GM19452 (cell line): ENCODE measurements at regions not wholly inside any gene's neighbourhood (a gene's known extent, or its start where the extent isn't known, plus 50 kb on each side); places are given as distances from the start of the nearest gene placed in this dataset.

Source experiments
- ATAC-seq: cut with Tn5 transposase; IDR thresholded peaks from one replicate; pipeline ENCODE4 v1.9.1; 2021; ENCODE audit not compliant: unreplicated experiment

DNA sequence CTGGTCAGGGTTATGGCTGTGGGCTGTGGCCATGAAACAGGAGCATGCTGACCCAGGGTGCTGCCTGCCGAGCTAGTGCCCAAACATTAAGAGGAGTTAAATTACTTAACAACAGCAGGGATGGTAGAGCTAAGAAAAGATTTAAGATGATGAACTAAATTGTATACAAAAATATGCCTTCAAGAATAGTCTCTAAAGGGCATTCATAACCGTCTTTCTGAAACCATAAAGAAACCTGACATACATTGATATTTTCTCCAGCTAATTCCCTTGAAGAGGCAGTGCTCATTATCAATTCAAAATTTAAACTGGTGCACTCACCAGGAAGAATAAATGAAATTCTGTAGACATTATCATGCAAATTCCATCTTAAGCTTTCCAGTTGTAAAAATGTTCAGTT, 265.8 kb upstream of the TAC1 start:
- no peak for ATAC-seq

DNA sequence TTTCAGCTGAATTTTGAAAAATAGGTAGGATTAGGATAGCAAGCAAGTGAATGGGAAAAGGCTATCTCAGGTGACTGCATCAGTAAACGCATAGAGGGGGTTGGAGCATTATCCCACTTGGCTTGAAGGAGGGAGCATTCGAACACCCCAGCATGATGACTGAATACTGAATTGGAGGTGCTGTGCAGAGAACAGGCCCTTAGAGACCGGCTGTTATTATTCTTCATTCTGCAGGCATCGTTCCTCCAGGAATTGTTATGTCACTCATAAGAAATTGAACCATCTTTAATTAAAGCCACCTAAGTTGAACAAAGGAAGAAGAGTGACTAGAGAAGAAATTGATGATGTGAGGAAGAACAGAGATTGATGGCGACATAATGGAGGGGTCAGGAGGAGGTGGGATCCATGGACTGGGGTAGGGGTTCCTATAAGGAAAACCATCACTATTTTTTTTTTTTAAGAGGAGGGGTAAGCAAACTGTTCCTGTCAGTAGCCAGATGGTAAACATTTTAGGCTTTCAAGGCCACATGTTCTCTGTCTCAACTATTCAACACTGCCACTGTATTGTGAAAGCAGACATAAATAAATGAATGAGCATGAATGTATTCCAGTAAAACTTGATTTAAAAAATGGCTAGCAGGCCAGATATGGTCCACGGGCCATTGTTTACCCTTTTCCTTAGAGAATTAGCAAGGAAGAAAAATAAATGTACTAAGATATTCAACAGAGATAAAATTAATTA, 264.7 kb upstream of the TAC1 start:
- ATAC-seq: no peak

GRCh38 chr7:97468493-97468892, 263.4 kb upstream of the TAC1 start:
- ATAC-seq: no peak

DNA sequence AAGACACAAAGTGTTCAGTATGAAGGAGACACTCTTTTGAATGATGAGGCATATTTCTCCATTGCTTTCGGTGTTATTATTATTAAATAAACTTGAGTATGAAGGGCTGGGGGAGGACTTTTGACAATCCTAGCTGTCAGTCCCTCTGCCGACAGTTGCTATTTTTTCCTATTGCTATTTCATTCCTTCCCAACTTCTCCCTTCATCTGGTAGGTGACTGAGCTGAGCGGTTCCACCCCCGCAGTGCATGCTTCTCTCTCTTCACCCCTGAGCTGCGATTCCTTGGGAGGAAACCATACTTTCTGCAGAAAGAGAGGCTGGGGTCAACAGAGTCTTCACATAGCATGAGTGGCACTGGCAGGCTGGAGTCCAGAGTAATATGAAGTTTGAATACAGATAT, 261.2 kb upstream of the TAC1 start:
- ATAC-seq: no peak

- no peak for ATAC-seq
These were observed 260.4 kb upstream of the TAC1 start for GRCh38 chr7:97471491-97471890.

- ATAC-seq: no peak
These were observed 252.1 kb upstream of the TAC1 start for GRCh38 chr7:97479740-97480290.

- ATAC-seq: no peak
These were observed 251.0 kb upstream of the TAC1 start for GRCh38 chr7:97480772-97481390.

DNA sequence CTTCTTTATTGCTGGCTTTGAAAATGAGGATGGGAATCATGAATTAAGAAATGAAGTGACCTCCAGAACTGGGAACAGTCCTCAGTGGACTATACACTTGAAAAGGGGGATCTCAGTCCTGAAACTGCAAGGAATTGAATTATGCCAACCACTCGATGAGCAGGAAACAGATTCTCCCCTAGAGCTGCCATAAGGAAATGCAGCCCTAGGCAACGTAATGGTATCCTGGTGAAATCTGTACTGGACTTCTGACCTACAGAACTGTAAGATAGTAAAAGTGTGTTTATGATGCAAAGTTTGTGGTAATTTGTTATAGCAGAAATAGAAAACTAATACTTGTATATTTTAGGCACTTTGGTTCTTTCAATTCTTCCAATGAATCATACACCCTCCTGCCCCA, 236.4 kb upstream of the TAC1 start:
- no peak for ATAC-seq

DNA sequence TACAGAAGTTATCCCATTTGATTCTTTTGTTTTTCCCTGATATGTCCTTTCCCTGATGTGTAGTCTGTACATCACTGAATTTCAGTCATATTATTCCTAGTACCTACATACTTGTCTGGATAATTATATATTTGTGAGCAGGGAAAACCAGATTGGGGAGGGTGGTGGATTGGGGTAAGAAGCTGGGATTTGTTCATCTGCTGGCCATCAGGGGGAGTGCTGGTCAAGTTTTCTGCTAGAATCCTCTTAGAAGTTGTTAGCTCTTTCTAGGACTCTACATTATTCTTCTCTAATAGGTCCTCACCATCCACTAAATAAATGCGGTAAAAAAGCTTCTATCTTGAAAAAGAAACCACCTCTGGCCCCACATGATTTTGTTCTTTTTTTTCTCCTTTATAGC, 232.7 kb upstream of the TAC1 start:
- ATAC-seq: no peak

- no peak for ATAC-seq
These were observed 228.4 kb upstream of the TAC1 start for GRCh38 chr7:97503367-97504094.

- no peak for ATAC-seq
These were observed 225.2 kb upstream of the TAC1 start for GRCh38 chr7:97506728-97507127.

DNA sequence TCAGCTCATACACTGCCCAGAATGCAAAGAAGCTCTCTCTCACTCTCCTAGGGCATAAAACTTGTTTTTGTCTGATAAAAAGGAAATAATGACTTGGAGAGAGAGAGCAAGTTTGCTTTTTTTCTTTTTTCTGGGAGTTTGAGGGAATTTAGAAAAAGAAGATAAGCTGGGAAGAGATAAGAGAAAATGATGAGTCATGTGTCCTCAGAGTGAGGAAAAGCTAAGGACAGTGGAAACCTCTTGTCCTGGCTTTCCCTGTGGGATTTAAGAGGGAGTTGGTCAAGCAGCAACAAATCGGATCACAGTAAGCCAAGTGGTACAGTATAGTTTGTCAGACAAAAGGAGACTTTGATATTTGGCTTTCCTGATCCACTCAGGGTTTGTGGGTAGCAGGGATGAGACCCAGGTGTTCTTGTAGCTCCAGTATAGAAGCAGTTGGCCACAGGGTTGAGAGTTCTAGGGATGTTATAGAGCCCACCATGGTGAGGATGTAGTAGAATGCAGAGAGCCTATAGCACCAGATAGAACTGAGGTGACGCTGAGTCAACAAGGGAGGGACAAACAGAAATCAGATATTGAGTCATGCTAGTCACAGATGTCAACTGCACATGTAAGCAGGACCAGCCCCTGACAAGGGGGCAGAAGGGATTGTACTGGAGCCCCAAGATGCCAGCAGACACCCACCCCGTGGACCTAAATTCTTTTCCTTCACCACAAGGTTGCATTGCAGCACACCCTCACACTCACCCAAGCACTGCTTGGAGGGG, 219.3 kb upstream of the TAC1 start:
- no peak for ATAC-seq

- ATAC-seq: no peak
These were observed 218.6 kb upstream of the TAC1 start for GRCh38 chr7:97513326-97513725.

DNA sequence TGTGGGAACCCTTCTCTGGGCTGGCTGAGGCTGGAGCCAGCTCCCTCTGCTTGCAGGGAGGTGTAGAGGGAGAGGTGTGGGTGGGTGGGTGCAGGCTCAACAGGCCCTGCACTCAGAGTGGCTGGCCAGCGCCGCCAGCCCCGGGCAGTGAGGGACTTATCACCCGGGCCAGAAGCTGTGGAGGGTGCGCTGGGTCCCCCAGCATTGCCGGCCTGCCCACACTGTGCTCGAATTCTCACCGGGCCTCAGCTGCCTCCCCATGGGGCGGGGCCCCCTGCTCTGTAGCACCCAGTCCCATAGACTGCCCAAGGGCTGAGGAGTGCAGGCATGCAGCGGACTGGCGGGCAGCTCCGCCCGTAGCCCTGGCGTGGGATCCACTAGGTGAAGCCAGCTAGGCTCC, 190.7 kb upstream of the TAC1 start:
- no peak for ATAC-seq

DNA sequence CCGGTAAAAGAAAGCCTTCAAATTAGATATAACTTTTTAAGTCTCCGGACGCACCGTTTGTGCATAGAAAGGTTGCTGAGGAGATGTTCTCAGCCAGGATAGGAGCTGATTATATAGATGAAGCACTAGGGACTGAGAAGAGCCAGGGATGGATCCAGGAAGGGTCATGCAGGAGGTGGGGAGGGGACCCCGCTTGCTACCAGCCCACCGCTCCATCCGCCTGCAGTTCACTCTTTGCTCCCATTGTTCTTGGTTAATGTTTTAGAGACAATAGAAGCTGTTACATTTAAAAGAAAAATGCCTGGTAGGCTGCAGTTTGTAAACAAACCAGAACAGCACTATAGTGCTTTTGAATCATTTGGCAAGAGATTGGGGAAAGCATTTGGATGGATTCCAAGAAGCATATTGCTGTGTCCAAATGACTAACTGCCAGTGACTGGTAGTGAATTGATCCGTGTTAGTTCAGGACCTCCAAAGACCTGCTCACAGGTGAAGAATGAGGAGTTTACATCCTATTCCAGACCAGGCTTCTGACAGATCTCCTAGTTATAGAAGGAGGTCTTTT, 175.9 kb upstream of the TAC1 start:
- ATAC-seq: no peak

- ATAC-seq: no peak
These were observed 166.2 kb upstream of the TAC1 start for GRCh38 chr7:97565665-97566064.

DNA sequence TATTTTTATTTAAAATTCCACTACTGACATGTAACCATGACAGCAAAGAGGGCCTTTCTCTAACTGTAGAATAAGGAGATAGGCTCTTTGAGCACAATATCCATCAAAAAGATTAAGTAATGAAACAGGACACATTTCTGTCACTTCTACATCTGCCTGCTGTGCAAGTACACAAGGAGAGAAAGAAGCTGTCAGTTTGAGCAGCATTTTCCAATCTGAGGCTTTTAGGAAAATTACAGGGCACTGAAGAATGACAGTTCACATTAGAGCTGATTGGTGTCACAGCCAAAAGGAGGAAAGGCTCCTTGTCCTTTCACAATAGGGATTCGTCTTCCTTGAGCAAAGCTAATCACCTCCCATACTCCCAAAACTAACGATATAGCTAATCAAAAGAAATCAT, 158.8 kb upstream of the TAC1 start:
- no peak for ATAC-seq

GRCh38 chr7:97576043-97576442, 155.8 kb upstream of the TAC1 start:
- ATAC-seq: no peak

GRCh38 chr7:97578225-97578624, 153.7 kb upstream of the TAC1 start:
- ATAC-seq: no peak

GRCh38 chr7:97580205-97580604, 151.7 kb upstream of the TAC1 start:
- no peak for ATAC-seq

DNA sequence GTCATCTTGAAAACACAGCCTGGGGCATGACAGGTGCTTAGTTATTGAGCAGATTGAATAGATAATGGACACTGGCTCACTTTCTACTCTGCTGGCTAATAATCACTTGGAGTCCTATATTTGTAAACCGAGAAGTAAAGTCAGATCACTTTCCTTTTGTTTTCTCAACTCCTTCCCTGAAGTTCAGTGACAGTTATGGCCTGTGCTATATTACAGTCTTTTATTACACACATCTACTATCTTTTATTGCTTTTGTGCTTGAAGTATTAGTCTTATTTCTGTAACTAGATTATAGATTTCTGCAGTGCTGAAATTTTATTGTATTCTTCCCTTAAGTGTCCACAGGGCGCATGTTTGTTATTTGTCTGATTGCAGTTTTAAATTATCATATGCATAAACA, 136.4 kb upstream of the TAC1 start:
- no peak for ATAC-seq
